HG02588 (cell line): ENCODE measurements at regions not wholly inside any gene's neighbourhood (a gene's known extent, or its start where the extent isn't known, plus 50 kb on each side); places are given as distances from the start of the nearest gene placed in this dataset.
"Not testable (repeated sequence)": the region's sequence is repeated elsewhere in the genome, so short reads cannot be mapped to it uniquely, and the experiment has no call there.

Experiments
- ATAC-seq: cut with Tn5 transposase; IDR thresholded peaks from one replicate; pipeline ENCODE4 v1.9.1; 2021; ENCODE audit warnings: mild to moderate bottlenecking, moderate library complexity; ENCODE audit not compliant: unreplicated experiment

GRCh38 chr12:105622846-105623736, 292.6 kb downstream of the C12orf75 start:
- no peak for ATAC-seq

DNA sequence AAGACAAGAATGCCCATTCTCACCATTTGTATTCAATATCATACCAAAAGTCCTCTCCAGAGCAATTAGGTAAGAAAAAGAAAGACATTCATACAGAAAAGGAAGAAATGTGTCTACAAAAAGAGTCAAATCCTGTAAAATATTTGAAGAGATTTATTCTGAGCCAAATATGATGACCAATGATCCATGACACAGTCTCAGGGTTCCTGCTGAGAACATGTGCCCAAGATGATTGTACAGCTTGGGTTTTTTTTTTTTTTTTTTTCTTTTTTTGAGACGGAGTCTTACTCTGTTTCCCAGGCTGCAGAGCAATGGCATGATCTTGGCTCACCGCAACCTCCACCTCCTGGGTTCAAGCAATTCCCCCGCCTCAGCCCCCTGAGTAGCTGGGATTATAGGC, 296.2 kb downstream of the C12orf75 start:
- no peak for ATAC-seq

DNA sequence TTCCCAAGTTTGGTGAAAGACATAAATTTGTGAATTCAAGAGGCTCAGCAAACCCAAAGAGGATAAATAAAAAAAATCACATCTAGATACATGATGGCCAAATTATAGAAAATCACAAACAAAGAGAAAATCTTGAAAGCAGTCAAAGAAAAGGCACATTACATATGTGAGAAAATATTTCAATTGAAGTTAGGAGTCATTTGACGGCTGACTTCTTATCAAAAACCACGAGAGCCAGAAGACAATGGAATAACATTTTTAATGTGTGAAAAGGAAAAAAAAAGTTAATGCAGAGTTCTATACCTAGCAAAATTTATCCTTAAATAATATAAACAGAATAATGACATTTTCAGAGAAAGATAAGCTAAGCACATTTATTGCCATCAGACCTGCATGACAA, 307.0 kb downstream of the C12orf75 start:
- no peak for ATAC-seq

- ATAC-seq = no peak
Measured at GRCh38 chr12:105640761-105641160, 310.3 kb downstream of the C12orf75 start.

DNA sequence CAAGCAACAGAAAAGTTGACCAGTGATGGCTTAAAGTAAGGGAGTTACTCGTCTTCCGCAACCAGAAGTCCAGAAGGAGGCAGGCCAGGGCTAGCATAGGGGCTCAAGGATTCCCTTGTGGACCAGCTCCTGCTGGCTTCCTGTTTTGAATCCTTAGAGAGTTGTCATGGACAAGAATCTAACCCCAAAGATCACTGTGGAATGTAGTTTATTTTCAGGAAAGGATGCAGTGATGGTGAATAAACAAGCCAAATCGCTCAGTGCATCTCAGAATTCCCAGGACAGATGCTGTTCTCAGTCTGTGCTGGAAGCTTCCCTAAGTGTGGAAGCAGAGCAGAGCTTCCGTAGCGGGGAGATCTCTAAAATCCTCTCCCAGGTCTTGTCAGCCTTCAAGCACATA, 311.3 kb downstream of the C12orf75 start:
- ATAC-seq = no peak

DNA sequence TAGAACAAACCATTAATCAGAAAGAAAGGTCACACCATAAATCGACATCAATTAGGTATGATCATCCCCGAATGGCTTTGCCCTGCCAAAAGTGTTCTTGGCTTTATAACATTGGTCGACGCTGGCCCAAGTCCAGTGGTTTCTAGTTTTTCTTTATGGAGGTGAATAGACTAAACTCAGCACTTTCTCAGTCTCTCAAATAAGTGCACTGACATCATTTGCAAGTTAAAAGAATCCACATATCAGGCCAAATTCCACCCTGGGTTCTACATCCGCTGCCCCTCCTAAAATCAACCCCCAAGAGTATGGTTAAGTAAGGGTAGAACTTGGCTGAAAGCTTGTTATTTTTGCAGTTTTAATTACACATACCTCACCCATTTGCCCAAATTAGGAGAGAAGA, 314.3 kb downstream of the C12orf75 start:
- ATAC-seq = no peak

- no peak for ATAC-seq
Measured at GRCh38 chr12:105654606-105655005, 324.1 kb downstream of the C12orf75 start.

DNA sequence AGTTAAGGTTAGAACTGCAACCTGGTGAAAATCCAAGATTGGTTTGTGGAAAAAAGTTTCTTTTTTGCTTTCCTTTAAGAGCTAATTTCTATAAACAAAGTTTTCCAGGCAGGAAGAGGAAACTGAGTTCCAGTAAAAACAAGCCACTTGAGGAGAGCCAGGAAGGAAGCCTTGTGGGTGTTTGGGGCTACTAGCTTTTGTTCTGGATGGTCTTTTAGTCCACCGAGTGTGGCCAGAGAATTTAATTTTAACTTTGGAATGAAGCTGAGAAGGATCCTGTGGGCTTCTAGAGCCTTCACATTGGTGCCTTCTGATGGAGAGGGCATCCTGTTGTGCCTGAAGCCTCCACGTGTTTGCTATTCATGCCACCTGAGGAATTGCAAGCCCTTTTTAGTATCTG, 327.9 kb downstream of the C12orf75 start:
- ATAC-seq = no peak

GRCh38 chr12:105659355-105660075, 329.0 kb downstream of the C12orf75 start:
- ATAC-seq = no peak

DNA sequence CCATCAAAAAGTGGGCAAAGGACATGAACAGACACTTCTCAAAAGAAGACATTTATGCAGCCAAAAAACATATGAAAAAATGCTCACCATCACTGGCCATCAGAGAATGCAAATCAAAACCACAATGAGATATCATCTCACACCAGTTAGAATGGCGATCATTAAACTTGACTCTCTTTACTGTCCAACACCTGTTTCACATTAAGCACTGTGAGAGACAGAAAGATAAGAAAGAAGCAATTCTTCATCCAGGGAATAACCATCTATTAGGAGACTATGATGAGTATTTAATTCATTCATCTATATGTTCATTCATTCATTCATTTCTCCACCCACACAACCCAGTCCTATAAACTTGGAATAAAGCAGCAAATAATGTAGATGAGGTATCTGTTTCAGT, 334.3 kb downstream of the C12orf75 start:
- not testable (repeated sequence) for ATAC-seq

GRCh38 chr12:105665366-105665765, 334.9 kb downstream of the C12orf75 start:
- ATAC-seq = no peak

DNA sequence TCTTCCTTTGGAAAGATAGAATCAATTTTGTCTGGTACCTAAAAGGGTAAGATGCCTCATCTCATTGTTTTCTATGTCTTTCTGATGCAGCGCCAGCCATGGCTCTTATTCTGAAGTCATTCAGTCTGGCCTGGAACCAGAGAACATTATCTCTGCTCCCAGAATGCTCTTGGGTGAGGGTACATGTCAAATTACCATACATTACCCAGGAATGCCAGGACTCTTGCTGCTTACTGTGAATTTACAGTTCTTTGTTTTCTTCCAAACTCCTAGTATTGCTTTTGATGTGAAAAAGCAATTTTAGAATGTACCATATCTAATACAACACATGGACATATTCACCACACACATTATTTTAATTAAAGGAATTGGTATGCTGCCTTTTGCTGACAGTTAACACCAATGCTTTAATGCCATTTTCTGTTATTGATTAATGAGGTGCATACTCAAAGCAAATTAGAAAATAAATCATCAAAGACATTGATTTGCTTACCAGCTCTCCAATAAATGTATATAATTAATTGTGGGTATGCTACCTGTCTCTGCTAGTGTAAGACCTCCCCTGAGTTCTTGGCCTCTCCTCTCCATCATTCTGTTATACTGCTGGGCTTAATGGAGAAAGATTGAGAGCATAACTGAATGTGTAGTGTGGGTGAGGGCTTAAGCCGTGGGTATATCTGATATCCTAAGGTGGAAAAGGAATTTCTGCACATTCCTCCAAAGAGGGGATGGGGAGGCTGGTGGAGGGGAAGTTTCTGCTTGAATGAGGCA, 337.7 kb downstream of the C12orf75 start:
- no peak for ATAC-seq

DNA sequence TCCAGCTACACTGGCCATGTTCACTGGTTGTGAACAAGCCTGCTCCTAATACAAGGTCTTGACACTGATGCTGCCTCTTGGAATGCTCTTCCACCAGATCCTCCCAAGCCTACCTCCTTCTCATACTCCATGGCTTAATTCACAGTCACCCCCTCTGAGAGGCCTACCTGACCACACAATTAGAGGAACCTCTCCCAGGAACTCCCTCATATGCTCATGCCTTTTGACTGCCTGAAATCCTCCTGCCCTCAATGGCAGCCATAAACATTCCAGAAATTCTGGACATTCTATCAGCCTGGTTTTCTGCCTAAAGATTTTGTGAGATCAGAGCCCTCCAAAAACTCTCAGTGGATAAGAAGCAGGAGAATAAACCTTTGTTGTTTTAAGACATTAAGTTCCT, 340.2 kb downstream of the C12orf75 start:
- no peak for ATAC-seq

GRCh38 chr12:105671720-105672119, 341.2 kb downstream of the C12orf75 start:
- ATAC-seq = no peak

DNA sequence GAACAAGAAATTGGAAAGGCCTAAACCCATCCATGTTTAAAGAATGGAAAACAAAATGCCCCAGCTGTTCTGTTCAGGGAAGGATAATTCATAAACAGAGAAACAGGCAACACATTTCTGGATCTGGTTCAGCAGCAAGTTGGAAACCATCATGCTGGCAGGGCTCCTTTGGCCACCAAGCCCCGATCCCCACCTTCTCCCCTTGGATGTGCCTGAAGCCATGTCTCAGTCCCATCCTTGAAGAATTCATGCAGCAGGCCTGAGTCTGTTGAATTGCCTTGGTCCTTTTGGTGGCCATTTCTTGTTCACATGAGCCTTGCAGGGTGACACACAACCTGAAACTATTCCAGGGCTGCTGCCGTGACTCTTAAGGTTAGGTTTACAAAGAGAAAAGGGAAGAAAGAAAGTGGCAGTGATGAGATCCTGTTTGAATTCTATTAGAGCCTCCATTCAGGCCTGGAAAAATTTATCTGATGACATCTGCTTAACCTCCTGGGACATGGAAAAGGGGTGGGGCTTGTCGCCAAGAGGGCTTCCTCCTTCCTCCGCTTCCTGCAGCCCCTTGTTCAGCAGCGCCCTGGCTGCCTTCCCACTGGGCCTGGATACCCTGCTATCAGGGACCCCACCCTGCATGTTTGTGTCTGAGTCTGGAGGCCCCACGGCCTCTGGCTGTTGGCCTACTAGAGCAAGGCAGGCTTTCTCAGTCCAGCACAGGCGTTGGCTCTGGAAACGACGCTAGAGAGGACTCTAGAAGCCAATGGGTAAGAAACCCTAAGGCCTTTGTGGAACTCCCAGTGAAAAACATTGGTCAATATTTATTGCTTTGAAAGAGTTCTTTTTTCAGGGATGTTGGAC, 341.9 kb downstream of the C12orf75 start:
- no peak for ATAC-seq

DNA sequence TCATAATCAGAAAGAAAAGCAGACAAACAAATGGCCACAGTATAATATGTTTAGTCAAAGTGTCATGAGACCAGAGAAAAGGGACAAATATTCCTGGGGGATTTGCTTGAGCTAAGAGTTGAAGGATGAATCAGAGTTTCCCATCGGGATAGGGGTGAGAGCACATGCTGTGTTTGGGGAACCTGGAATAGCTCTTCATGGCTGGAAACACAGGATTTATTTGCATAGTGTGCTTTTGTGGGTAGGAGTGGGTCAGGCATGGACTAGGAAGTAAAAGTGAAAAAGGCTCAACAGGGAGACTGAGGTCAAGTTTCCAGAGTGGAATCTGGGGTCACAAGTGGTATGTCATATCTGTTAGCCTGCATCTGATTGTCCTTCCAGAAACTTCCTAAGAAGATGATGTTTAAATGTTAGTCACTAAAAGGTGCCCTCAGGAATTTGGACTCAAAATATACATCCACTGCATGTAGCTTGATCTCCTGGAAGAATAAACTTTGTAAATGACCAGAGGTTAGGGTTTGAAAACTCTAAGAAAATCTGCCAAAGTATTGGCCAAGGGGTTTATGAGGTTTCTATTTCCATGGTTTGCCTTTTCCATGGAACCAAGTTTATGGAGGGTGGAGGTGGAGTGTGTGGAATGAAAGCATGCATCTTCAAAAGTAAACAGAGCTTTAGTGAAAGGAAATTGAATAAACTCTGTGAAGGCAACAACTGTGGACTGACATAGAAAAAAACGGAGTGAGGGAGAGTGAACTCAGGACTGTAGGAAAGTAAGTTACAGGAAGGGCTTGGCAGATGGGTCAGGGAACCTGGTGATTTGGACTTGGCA, 344.6 kb downstream of the C12orf75 start:
- ATAC-seq = no peak

DNA sequence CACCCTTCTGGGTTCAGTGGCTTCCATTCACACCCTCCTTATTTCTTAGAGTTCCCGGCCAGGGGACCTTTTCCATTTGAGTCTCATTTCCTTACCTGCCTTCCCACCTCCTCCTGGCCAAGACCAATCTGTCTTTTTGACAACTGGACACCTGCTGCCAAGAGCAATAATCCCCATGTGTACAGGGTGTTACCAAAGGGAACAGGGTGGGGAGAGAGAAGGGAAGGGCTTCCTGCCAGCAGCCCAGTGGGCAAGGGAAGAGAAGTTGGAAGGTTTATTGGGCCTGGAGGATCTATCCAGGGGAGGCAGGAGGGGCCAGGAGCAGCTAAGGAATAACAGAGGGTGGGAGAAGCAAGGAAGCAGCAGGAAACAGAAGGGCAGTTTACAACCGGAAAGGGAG, 346.2 kb downstream of the C12orf75 start:
- ATAC-seq = no peak

DNA sequence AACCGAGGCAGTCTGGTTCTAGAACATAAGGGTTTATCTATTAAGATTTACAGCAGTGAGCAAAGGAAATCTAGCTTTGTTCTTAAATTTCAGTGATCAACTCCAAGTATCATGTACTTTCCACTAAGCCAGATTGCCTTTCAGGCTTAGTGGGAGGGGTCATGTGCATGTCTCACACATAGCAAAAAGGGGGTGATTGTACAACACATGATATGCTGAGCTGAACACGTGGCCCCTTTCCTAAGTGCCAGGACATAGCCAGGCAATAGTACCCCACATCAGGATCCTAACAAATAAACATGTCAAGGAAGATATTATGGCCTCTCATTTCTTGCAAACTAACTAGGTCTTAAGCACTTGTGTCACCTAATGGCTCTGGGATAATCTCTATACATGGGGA, 347.2 kb downstream of the C12orf75 start:
- no peak for ATAC-seq

DNA sequence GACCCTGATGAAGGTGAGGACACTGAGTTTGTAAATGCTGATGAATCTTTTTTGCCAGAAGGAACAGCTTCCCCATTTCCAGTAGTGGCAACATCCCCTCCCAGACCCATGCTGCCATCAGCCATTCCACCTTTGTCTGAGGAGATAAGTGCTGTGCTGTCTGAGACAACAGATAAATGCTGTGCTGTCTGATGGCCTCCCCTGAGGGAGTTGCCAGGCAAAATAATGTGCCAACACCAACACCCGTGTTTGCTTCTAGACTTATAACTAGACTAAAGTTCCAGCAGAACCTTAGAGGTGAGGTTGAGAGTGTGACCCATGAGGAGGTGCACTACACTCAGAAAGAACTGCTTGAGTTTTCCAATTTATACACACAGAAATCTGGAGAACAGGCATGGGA, 349.5 kb downstream of the C12orf75 start:
- no peak for ATAC-seq

GRCh38 chr12:105681341-105681740, 350.9 kb downstream of the C12orf75 start:
- ATAC-seq = no peak
